ENCODE measurements at regions not wholly inside any gene's neighbourhood (a gene's known extent, or its start where the extent isn't known, plus 50 kb on each side); places are given as distances from the start of the nearest gene placed in this dataset.

GRCh38 chr1:76705560-76705959 lies 161.7 kb upstream of the ST6GALNAC5 start:
- TF ChIP-seq CTCF (IDR thresholded peaks at IDR 0.05), result no peak
- Mint-ChIP-seq H3K4me1 (ENCODE audit: unreplicated experiment) (no peaks in the 10 kb centered on the region), H3K4me3 (ENCODE audit: unreplicated experiment) (no peak overlapping the region), H3K36me3 (ENCODE audit: unreplicated experiment) (no peaks in the 10 kb centered on the region), H3K27me3 (ENCODE audit: unreplicated experiment) (peaks cover 4% of the 10 kb centered on the region), H3K9me3 (ENCODE audit: unreplicated experiment) (no peaks in the 10 kb centered on the region), H3K27ac (ENCODE audit: unreplicated experiment) (no peak overlapping the region)
- no peak for DNase-seq (ENCODE audit: extremely low spot score, unreplicated experiment)

GRCh38 chr1:76713535-76713934 lies 153.7 kb upstream of the ST6GALNAC5 start:
- no peak for TF ChIP-seq CTCF (IDR thresholded peaks at IDR 0.05)
- Mint-ChIP-seq H3K27me3 (ENCODE audit: unreplicated experiment) (peaks cover 4% of the 10 kb centered on the region), H3K4me3 (ENCODE audit: unreplicated experiment) (no peak overlapping the region), H3K9me3 (ENCODE audit: unreplicated experiment) (no peaks in the 10 kb centered on the region), H3K36me3 (ENCODE audit: unreplicated experiment) (no peaks in the 10 kb centered on the region), H3K27ac (ENCODE audit: unreplicated experiment) (no peak overlapping the region), H3K4me1 (ENCODE audit: unreplicated experiment) (no peaks in the 10 kb centered on the region)
- DNase-seq (ENCODE audit: extremely low spot score, unreplicated experiment), result no peak

GRCh38 chr1:76715474-76715873 lies 151.8 kb upstream of the ST6GALNAC5 start:
- no peaks in the 10 kb centered on the region for H3K36me3 Mint-ChIP-seq (ENCODE audit: unreplicated experiment)
- DNase-seq (ENCODE audit: extremely low spot score, unreplicated experiment), result no peak
- TF ChIP-seq CTCF (IDR thresholded peaks at IDR 0.05), result no peak

GRCh38 chr1:76723949-76724348 lies 143.3 kb upstream of the ST6GALNAC5 start:
- DNase-seq (ENCODE audit: extremely low spot score, unreplicated experiment), result no peak
- Mint-ChIP-seq H3K27me3 (ENCODE audit: unreplicated experiment) (no peaks in the 10 kb centered on the region), H3K36me3 (ENCODE audit: unreplicated experiment) (no peaks in the 10 kb centered on the region), H3K9me3 (ENCODE audit: unreplicated experiment) (no peaks in the 10 kb centered on the region), H3K4me1 (ENCODE audit: unreplicated experiment) (peaks cover 3% of the 10 kb centered on the region), H3K4me3 (ENCODE audit: unreplicated experiment) (no peak overlapping the region), H3K27ac (ENCODE audit: unreplicated experiment) (no peak overlapping the region)
- TF ChIP-seq CTCF (IDR thresholded peaks at IDR 0.05), result no peak

More at GRCh38 chr1:76715474-76715873, 151.8 kb upstream of the ST6GALNAC5 start:
- peaks cover 3% of the 10 kb centered on the region for H3K4me1 Mint-ChIP-seq (ENCODE audit: unreplicated experiment)
- H3K27ac Mint-ChIP-seq (ENCODE audit: unreplicated experiment), result no peak overlapping the region
- H3K4me3 Mint-ChIP-seq (ENCODE audit: unreplicated experiment), result no peak overlapping the region
- H3K27me3 Mint-ChIP-seq (ENCODE audit: unreplicated experiment), result no peaks in the 10 kb centered on the region
- no peaks in the 10 kb centered on the region for H3K9me3 Mint-ChIP-seq (ENCODE audit: unreplicated experiment)

- DNase-seq (ENCODE audit: extremely low spot score, unreplicated experiment), result no peak
- no peak for TF ChIP-seq CTCF (IDR thresholded peaks at IDR 0.05)
- H3K27ac Mint-ChIP-seq (ENCODE audit: unreplicated experiment), result no peak overlapping the region
- H3K27me3 Mint-ChIP-seq (ENCODE audit: unreplicated experiment), result no peaks in the 10 kb centered on the region
- no peaks in the 10 kb centered on the region for H3K9me3 Mint-ChIP-seq (ENCODE audit: unreplicated experiment)
- peaks cover 3% of the 10 kb centered on the region for H3K4me1 Mint-ChIP-seq (ENCODE audit: unreplicated experiment)
- no peak overlapping the region for H3K4me3 Mint-ChIP-seq (ENCODE audit: unreplicated experiment)
- H3K36me3 Mint-ChIP-seq (ENCODE audit: unreplicated experiment), result no peaks in the 10 kb centered on the region
Observed at GRCh38 chr1:76724816-76725215, 142.5 kb upstream of the ST6GALNAC5 start.

Measured in osteocyte (in vitro differentiated cells).